Liver (tissue), 3 donors: ENCODE measurements at regions not wholly inside any gene's neighbourhood (a gene's known extent, or its start where the extent isn't known, plus 50 kb on each side); places are given as distances from the start of the nearest gene placed in this dataset.
"Not testable (repeated sequence)": the region's sequence is repeated elsewhere in the genome, so short reads cannot be mapped to it uniquely, and the experiment has no call there.

ENCODE experiments used
- EGR1 ChIP-seq, 2 donors: IDR thresholded peaks; 2 replicates each; pipeline ENCODE4 v1.6.1; 2016 to 2018; ENCODE audit warnings: antibody characterized with exemption in 2 of 2, low read depth in 2 of 2
- FOXA1 ChIP-seq: IDR thresholded peaks from 2 replicates; pipeline ENCODE4 v1.6.1; 2016; ENCODE audit warnings: antibody characterized with exemption
- JUND ChIP-seq, 2 donors: IDR thresholded peaks; 2 replicates each; pipeline ENCODE4 v1.6.1; 2016; ENCODE audit warnings: antibody characterized with exemption in 2 of 2
- MAX ChIP-seq: IDR thresholded peaks from 2 replicates; pipeline ENCODE4 v1.6.1; 2016; ENCODE audit warnings: antibody characterized with exemption
- RAD21 ChIP-seq, 2 donors: IDR thresholded peaks; 2 replicates each; pipeline ENCODE4 v1.6.1; 2016; ENCODE audit warnings: antibody characterized with exemption in 2 of 2, mild to moderate bottlenecking in 2 of 2
- REST ChIP-seq: IDR thresholded peaks from 2 replicates; pipeline ENCODE4 v1.6.1; 2016; ENCODE audit warnings: antibody characterized with exemption, mild to moderate bottlenecking
- SP1 ChIP-seq: IDR thresholded peaks from 2 replicates; pipeline ENCODE4 v1.6.1; 2018; ENCODE audit warnings: antibody characterized with exemption, mild to moderate bottlenecking
- TAF1 ChIP-seq: conservative IDR thresholded peaks from 2 replicates; pipeline ENCODE4 v1.6.1; 2016; ENCODE audit warnings: antibody characterized with exemption, mild to moderate bottlenecking
- YY1 ChIP-seq: IDR thresholded peaks from 2 replicates; pipeline ENCODE4 v1.6.1; 2016; ENCODE audit warnings: antibody characterized with exemption, mild to moderate bottlenecking
- ZBTB33 ChIP-seq: IDR thresholded peaks from 2 replicates; pipeline ENCODE4 v1.6.1; 2016; ENCODE audit warnings: antibody characterized with exemption
- TF ChIP-seq, protein P1 (sequence below): fragments of 150-350 bp; IDR thresholded peaks from 2 replicates; pipeline ENCODE4 v1.5.1; 2017; ENCODE audit warnings: improper control_type of control experiment, low read depth, low read length; ENCODE audit not compliant: missing input control
- TF ChIP-seq, protein P2 (sequence below): IDR thresholded peaks from 2 replicates; pipeline ENCODE4 v1.6.1; 2016; ENCODE audit warnings: antibody characterized with exemption
- donor health status: healthy.
- donor health status: healthy.

- TF ChIP-seq, protein P1, sequence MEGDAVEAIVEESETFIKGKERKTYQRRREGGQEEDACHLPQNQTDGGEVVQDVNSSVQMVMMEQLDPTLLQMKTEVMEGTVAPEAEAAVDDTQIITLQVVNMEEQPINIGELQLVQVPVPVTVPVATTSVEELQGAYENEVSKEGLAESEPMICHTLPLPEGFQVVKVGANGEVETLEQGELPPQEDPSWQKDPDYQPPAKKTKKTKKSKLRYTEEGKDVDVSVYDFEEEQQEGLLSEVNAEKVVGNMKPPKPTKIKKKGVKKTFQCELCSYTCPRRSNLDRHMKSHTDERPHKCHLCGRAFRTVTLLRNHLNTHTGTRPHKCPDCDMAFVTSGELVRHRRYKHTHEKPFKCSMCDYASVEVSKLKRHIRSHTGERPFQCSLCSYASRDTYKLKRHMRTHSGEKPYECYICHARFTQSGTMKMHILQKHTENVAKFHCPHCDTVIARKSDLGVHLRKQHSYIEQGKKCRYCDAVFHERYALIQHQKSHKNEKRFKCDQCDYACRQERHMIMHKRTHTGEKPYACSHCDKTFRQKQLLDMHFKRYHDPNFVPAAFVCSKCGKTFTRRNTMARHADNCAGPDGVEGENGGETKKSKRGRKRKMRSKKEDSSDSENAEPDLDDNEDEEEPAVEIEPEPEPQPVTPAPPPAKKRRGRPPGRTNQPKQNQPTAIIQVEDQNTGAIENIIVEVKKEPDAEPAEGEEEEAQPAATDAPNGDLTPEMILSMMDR = not testable (repeated sequence)
- TF ChIP-seq JUND (IDR thresholded peaks at IDR 0.05); RAD21 (IDR thresholded peaks at IDR 0.05); TAF1; FOXA1; REST; YY1; SP1; ZBTB33; MAX; EGR1 (IDR thresholded peaks at IDR 0.05; ENCODE audit: low read depth in 2 of 2): not testable (repeated sequence)
- TF ChIP-seq, protein P2, sequence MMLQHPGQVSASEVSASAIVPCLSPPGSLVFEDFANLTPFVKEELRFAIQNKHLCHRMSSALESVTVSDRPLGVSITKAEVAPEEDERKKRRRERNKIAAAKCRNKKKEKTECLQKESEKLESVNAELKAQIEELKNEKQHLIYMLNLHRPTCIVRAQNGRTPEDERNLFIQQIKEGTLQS = not testable (repeated sequence)
Measured at GRCh38 chr20:47912165-47912564, 126.9 kb upstream of the SULF2 start.
